GM06990 (cell line): ENCODE measurements at regions not wholly inside any gene's neighbourhood (a gene's known extent, or its start where the extent isn't known, plus 50 kb on each side); places are given as distances from the start of the nearest gene placed in this dataset.

Experiments
- DNase-seq: peaks from one replicate; pipeline ENCODE4 v3.0.0-alpha.2; 2011; ENCODE audit not compliant: insufficient read length; ENCODE audit errors: extremely low read depth
- H3K27me3 ChIP-seq: replicated peaks from 2 replicates; pipeline ENCODE4 v1.6.0; 2011; ENCODE audit warnings: low read length; ENCODE audit not compliant: control insufficient read depth, insufficient read depth
- H3K36me3 ChIP-seq: 2 replicates; pipeline ENCODE4 v1.5.1; 2011; ENCODE audit warnings: low read length; ENCODE audit not compliant: control insufficient read depth, insufficient read depth
- H3K4me3 ChIP-seq: replicated peaks from 2 replicates; pipeline ENCODE4 v1.5.1; 2011; ENCODE audit warnings: low read depth, mild to moderate bottlenecking, control low read depth, low read length
- TF ChIP-seq, protein P1 (sequence below): IDR thresholded peaks from 2 replicates; pipeline ENCODE4 v1.5.1; 2011; ENCODE audit warnings: low read length, control low read depth, mild to moderate bottlenecking, inconsistent platforms; ENCODE audit not compliant: insufficient read depth, poor library complexity, severe bottlenecking

DNA sequence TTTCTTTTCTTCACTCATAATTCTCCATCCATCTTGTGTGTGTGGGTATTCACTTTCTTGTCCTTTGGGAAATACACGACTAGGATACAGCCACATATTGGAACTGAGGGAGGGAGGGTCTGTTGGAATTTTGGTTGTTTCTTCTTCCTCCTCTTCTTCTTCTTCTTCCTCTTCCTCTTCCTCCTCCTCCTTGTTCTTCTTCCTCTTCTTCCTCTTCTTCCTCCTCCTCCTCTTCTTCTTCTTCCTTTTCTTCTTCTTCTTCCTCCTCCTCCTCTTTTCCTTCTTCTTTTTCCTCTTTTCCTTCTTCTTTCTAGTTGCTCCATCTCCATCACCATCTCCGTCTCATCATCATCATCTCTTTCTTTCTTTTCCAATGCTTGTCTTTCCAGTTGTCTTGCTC, 1307.3 kb upstream of the ZEB2 start:
- no peak for DNase-seq
- no peaks in the 10 kb centered on the region for H3K27me3 ChIP-seq
- no peaks in the 10 kb centered on the region for H3K36me3 ChIP-seq
- TF ChIP-seq, protein P1, sequence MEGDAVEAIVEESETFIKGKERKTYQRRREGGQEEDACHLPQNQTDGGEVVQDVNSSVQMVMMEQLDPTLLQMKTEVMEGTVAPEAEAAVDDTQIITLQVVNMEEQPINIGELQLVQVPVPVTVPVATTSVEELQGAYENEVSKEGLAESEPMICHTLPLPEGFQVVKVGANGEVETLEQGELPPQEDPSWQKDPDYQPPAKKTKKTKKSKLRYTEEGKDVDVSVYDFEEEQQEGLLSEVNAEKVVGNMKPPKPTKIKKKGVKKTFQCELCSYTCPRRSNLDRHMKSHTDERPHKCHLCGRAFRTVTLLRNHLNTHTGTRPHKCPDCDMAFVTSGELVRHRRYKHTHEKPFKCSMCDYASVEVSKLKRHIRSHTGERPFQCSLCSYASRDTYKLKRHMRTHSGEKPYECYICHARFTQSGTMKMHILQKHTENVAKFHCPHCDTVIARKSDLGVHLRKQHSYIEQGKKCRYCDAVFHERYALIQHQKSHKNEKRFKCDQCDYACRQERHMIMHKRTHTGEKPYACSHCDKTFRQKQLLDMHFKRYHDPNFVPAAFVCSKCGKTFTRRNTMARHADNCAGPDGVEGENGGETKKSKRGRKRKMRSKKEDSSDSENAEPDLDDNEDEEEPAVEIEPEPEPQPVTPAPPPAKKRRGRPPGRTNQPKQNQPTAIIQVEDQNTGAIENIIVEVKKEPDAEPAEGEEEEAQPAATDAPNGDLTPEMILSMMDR, result no peak
- no peak overlapping the region for H3K4me3 ChIP-seq

DNA sequence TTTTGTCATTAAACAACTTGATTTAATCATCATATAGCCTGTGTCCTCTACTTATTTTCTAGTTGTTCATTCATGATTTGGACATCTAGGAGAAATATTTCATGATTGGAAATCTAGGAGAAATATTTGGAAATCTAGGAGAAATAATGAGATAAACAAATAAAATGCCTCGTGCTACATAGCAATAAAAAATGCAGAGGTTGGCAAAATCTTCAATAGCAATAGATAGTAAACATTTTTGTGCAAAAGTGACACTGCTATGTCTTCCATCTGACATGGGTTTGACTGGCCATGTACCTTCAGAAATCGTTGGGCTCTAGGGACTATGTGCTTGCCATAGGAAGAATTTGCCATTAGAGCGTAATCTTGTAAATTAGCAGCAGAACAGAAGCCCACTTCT, 1304.5 kb upstream of the ZEB2 start:
- TF ChIP-seq, protein P1, result no peak
- no peaks in the 10 kb centered on the region for H3K36me3 ChIP-seq
- H3K4me3 ChIP-seq, result no peak overlapping the region
- no peak for DNase-seq
- H3K27me3 ChIP-seq, result no peaks in the 10 kb centered on the region

DNA sequence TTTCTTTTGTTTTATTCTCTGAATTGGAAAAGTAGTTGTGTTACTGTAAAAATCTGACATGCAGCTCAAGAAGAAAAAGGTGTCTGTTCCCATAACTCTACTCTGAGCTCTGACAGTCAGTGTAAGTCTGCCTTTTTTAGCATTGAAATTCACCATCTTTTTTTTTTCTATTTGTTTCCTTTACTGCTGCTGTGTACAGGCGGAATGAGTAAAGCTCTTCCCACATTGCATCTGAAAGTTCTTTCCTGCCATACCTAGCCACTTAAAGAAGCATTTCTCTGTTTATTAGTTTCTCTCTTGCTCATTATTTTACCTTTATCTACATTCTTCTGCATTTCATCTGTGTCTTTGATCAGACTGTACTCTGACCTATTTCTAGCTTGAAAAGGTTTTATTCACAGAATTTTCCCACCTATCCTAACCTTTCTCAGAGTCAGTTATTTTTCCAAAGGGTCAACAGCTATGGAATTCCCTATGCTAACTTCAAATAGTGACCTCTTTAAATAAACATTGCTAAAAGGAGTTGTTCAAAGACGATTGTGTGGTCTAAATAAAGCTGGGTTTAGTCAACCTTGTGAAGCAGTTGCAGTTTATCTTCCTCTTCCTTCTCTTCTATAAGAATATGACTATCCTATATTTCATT, 1303.1 kb upstream of the ZEB2 start:
- DNase-seq, result no peak
- H3K4me3 ChIP-seq, result no peak overlapping the region
- TF ChIP-seq, protein P1, result no peak
- H3K36me3 ChIP-seq, result no peaks in the 10 kb centered on the region
- H3K27me3 ChIP-seq, result no peaks in the 10 kb centered on the region

DNA sequence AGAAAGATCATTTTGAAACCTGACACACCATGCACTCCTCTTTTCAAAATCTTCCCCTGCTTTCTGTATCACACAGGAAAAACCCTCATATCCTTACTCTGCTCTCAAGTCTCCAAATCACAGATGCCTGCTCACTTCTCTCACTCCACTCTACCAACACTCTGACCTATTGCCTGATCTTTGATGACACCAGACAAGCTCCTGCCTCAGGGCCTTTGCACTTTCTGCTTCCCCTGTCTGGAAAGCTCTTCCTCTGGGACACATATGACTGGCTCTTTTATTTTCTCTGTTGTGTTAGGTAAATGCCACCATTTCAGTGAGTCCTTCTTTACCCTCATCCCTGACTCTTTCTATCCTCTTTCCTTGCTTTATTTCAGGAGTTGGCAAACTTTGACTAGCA, 1300.7 kb upstream of the ZEB2 start:
- H3K36me3 ChIP-seq, result no peaks in the 10 kb centered on the region
- H3K4me3 ChIP-seq, result no peak overlapping the region
- no peak for DNase-seq
- no peaks in the 10 kb centered on the region for H3K27me3 ChIP-seq
- TF ChIP-seq, protein P1, result no peak

DNA sequence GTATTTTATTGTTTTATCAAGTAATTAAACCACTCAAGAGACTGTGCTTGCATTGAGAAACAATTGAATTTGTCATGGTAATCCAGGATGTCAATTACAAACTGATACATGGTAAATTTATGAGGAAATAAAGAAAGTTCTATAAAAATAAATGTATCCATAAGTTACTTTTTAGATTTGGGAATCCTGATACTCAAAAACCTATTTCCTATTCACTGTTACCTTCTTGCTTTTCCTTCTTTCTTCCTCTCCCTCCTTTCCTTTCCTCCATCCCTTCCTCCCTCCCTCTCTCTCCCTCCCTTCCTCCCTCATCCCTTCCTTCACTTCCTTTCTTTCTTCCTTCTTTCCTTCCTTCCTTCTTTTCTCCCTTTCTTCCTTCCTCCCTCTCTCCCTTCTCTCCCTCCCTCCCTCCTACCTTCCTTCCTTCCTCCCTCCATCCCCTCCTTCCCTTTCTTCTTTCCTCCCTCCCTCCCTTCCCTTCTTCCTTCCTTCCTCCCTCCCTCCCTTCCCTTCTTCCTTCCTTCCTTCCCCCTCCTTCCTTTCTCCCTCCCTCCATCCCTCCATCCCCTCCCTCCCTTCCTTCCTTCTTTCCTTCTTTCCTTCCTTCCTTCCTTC, 1299.1 kb upstream of the ZEB2 start:
- DNase-seq, result no peak
- Histone ChIP-seq H3K36me3 (no peaks in the 10 kb centered on the region), H3K4me3 (no peak overlapping the region), H3K27me3 (no peaks in the 10 kb centered on the region)
- TF ChIP-seq, protein P1, result no peak

DNA sequence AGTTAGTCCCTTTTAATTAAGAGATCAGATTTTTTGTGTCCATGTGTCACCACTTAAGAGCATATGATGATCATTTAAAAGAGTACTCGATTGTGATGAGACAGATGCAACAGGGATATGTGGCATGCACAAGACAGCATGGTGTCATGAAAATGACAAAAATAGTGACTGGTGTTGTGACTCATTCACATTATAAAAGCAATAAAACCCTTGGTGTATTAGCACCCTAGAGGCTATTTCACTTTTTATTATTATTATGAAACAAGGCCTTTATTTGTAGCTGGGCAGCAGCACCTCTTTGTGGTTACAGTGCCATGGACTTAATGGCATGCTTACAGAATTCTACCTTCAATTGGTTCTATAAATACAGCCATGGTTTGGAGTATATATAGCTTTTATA, 1296.0 kb upstream of the ZEB2 start:
- H3K4me3 ChIP-seq, result no peak overlapping the region
- no peak for DNase-seq
- no peaks in the 10 kb centered on the region for H3K27me3 ChIP-seq
- TF ChIP-seq, protein P1, result no peak
- H3K36me3 ChIP-seq, result no peaks in the 10 kb centered on the region
